HG03025 (cell line): ENCODE measurements at regions not wholly inside any gene's neighbourhood (a gene's known extent, or its start where the extent isn't known, plus 50 kb on each side); places are given as distances from the start of the nearest gene placed in this dataset.

Source experiments
- ATAC-seq: cut with Tn5 transposase; IDR thresholded peaks from one replicate; pipeline ENCODE4 v1.9.1; 2021; ENCODE audit warnings: mild to moderate bottlenecking, moderate library complexity; ENCODE audit not compliant: unreplicated experiment, low FRiP score

GRCh38 chr3:95926904-95927501, 887.4 kb upstream of the EPHA6 start:
- ATAC-seq: no peak

GRCh38 chr3:95934181-95934580, 880.2 kb upstream of the EPHA6 start:
- ATAC-seq: no peak

- ATAC-seq: no peak
Measured at GRCh38 chr3:95939235-95939809, 875.1 kb upstream of the EPHA6 start.

- no peak for ATAC-seq
Measured at GRCh38 chr3:95965704-95966336, 848.6 kb upstream of the EPHA6 start.

- ATAC-seq: no peak
Measured at GRCh38 chr3:95971573-95971972, 842.8 kb upstream of the EPHA6 start.

GRCh38 chr3:95994338-95994737, 820.1 kb upstream of the EPHA6 start:
- no peak for ATAC-seq

- no peak for ATAC-seq
Measured at GRCh38 chr3:96000966-96001365, 813.4 kb upstream of the EPHA6 start.

- ATAC-seq: no peak
Measured at GRCh38 chr3:96007650-96008195, 806.7 kb upstream of the EPHA6 start.

GRCh38 chr3:96012939-96013338, 801.5 kb upstream of the EPHA6 start:
- no peak for ATAC-seq

GRCh38 chr3:96017556-96017955, 796.8 kb upstream of the EPHA6 start:
- no peak for ATAC-seq

- no peak for ATAC-seq
Measured at GRCh38 chr3:96022676-96023075, 791.7 kb upstream of the EPHA6 start.

- no peak for ATAC-seq
Measured at GRCh38 chr3:96027718-96028117, 786.7 kb upstream of the EPHA6 start.

GRCh38 chr3:96039632-96040031, 774.8 kb upstream of the EPHA6 start:
- no peak for ATAC-seq

- no peak for ATAC-seq
Measured at GRCh38 chr3:96059301-96059700, 755.1 kb upstream of the EPHA6 start.

GRCh38 chr3:96069065-96069464, 745.3 kb upstream of the EPHA6 start:
- no peak for ATAC-seq

GRCh38 chr3:96070678-96071077, 743.7 kb upstream of the EPHA6 start:
- no peak for ATAC-seq

GRCh38 chr3:96071097-96071496, 743.3 kb upstream of the EPHA6 start:
- ATAC-seq: no peak

- no peak for ATAC-seq
Measured at GRCh38 chr3:96072226-96072625, 742.2 kb upstream of the EPHA6 start.

GRCh38 chr3:96083610-96084009, 730.8 kb upstream of the EPHA6 start:
- ATAC-seq: no peak

GRCh38 chr3:96086018-96086417, 728.4 kb upstream of the EPHA6 start:
- ATAC-seq: no peak

- no peak for ATAC-seq
Measured at GRCh38 chr3:96101006-96101560, 713.3 kb upstream of the EPHA6 start.

GRCh38 chr3:96106701-96107100, 707.7 kb upstream of the EPHA6 start:
- ATAC-seq: no peak
